HG02981 (cell line): ENCODE measurements at regions not wholly inside any gene's neighbourhood (a gene's known extent, or its start where the extent isn't known, plus 50 kb on each side); places are given as distances from the start of the nearest gene placed in this dataset.

Experiments
- ATAC-seq: cut with Tn5 transposase; IDR thresholded peaks from one replicate; pipeline ENCODE4 v1.9.1; 2021; ENCODE audit warnings: mild to moderate bottlenecking, moderate library complexity; ENCODE audit not compliant: unreplicated experiment

DNA sequence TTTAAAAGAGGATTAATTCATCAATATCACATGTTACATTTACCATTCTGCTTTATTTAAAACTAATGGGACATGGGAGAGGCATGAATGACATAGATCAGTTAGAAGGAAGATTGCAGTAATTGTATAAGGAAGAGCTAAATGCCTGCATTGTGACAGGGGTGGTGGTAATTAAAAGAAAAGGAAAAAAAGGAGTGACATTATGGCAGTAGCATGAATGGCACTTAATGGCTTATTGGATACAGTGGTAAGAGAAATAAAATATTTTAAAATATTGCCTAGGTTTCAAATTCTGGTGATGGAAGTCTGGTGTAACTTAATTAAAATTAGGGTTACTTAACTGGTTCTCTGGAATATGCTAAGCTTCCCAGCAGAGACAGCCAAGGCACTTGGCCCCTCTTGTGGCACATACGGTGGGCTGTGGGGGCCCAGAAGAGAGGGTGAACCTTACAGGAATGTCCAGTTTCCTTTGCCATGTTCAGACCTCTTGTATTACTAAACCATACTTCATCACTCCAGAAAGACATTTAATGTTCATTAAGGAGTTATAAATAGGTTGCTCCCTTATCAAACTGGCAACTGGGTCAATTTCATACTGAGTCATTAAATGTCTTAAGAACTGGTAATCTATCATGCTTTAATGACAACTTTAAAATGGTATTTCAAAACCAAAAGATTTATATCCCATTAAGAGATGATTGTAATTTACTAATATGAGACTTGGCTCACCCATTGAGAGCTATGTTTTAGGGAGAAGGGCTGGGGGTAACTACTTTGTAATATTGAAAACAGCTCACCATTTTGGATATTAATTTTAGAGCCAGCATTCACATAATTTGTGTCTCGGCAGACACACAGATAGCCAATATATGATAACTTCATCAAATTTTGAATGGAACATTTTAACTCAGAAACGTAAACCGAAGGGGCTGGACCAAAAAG, 798.9 kb upstream of the PIK3C3 start:
- no peak for ATAC-seq

GRCh38 chr18:41155025-41155424, 800.0 kb upstream of the PIK3C3 start:
- ATAC-seq = no peak

GRCh38 chr18:41153871-41154270, 801.2 kb upstream of the PIK3C3 start:
- ATAC-seq = no peak

GRCh38 chr18:41150316-41150715, 804.7 kb upstream of the PIK3C3 start:
- no peak for ATAC-seq

- ATAC-seq = no peak
Measured at GRCh38 chr18:41146301-41146700, 808.7 kb upstream of the PIK3C3 start.

DNA sequence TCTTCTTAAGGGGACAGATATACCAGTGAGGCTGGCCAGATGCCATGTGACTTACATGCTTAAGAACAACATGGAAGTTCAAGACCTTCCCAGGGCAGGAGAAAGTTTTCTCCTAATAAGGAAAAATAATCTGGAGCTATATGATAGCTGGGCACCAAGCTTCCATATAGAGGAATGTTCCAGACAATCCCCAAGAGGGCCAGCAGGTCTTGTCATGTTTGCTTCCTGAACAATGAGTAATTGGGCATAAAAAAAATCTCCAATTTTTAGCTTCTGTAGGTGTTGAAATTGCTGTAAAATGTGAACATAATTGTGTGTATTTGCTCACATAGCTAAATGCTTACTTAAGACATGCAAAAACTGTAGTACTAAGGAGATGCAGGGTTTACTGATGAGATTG, 809.5 kb upstream of the PIK3C3 start:
- no peak for ATAC-seq

DNA sequence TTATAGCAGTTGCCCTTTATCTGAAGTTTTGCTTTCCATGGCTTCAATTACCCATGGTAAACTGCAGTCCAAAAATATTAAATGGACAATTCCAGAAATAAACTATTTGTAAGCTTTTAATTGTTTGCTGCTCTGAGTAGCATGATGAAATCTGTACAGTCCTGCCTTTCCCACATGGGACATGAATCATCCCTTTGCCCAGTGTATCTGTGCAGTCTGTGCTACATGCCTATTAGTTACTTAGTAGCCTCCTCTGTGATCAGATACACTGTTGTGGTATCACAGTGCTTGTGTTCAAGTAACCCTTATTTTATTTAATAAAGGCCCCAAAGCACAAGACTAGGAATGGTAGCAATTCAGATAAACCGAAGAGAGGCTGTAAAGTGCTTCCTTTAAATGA, 810.6 kb upstream of the PIK3C3 start:
- no peak for ATAC-seq

GRCh38 chr18:41140506-41140905, 814.5 kb upstream of the PIK3C3 start:
- ATAC-seq = no peak

GRCh38 chr18:41135146-41135545, 819.9 kb upstream of the PIK3C3 start:
- no peak for ATAC-seq

- ATAC-seq = no peak
Measured at GRCh38 chr18:41134426-41134825, 820.6 kb upstream of the PIK3C3 start.

- no peak for ATAC-seq
Measured at GRCh38 chr18:41131050-41131449, 824.0 kb upstream of the PIK3C3 start.

DNA sequence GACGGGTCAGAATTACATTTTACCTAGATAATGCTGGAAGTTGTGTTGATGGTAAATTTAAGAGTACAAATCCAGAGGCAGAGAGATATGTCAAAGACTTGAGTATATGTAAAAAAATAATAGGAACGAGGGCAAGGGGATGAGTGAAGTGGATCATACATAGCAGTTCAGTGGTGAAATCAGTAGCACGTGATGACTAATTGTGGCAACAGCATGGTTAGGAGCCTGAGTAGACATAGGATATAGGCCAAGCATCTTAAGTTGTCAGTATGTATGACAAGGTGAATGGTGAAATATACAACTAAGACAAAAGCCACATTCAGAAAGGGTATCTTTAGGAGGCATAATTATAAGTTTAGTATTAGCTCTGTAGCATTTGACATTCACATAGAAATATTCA, 826.5 kb upstream of the PIK3C3 start:
- ATAC-seq = no peak

GRCh38 chr18:41128126-41128525, 826.9 kb upstream of the PIK3C3 start:
- ATAC-seq = no peak

GRCh38 chr18:41126541-41127235, 828.3 kb upstream of the PIK3C3 start:
- no peak for ATAC-seq

- ATAC-seq = no peak
Measured at GRCh38 chr18:41121116-41121826, 833.8 kb upstream of the PIK3C3 start.

GRCh38 chr18:41119031-41119430, 836.0 kb upstream of the PIK3C3 start:
- ATAC-seq = no peak

- no peak for ATAC-seq
Measured at GRCh38 chr18:41113885-41114482, 841.0 kb upstream of the PIK3C3 start.

- no peak for ATAC-seq
Measured at GRCh38 chr18:41099451-41099850, 855.6 kb upstream of the PIK3C3 start.

GRCh38 chr18:41096504-41096903, 858.5 kb upstream of the PIK3C3 start:
- ATAC-seq = no peak

DNA sequence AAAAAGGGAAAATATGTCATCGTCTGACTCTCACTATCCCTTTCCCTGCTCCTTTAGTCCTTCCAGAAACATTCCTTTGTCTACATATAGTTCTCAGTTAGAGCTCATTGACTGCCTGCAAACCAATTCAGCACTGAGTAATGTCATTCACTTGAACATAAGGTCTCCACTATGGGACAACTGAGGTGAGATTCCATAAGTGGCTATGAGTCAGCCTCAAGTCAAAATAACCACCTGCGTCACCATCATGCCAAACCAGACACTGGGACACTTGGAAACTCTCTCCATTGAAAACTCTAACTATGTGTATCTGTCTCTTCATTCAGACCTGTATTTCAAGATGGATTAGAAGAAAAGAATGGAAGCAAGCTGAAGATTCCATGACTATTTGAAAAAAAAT, 878.0 kb upstream of the PIK3C3 start:
- no peak for ATAC-seq

- ATAC-seq = no peak
Measured at GRCh38 chr18:41075212-41075611, 879.8 kb upstream of the PIK3C3 start.
